HG03159 (cell line): ENCODE measurements at regions not wholly inside any gene's neighbourhood (a gene's known extent, or its start where the extent isn't known, plus 50 kb on each side); places are given as distances from the start of the nearest gene placed in this dataset.

Experiments
- ATAC-seq: cut with Tn5 transposase; IDR thresholded peaks from one replicate; pipeline ENCODE4 v1.9.1; 2021; ENCODE audit warnings: mild to moderate bottlenecking, moderate library complexity; ENCODE audit not compliant: unreplicated experiment

GRCh38 chr12:43044241-43044640 lies 454.7 kb upstream of the PRICKLE1 start:
- no peak for ATAC-seq

GRCh38 chr12:43038991-43039390 lies 449.4 kb upstream of the PRICKLE1 start:
- ATAC-seq, result no peak

- ATAC-seq, result no peak
Measured at GRCh38 chr12:43029971-43030370, 440.4 kb upstream of the PRICKLE1 start.

- ATAC-seq, result no peak
Measured at GRCh38 chr12:43028826-43029225, 439.3 kb upstream of the PRICKLE1 start.

GRCh38 chr12:43022838-43023237 lies 433.3 kb upstream of the PRICKLE1 start:
- no peak for ATAC-seq

GRCh38 chr12:43015090-43015737 lies 425.7 kb upstream of the PRICKLE1 start:
- ATAC-seq, result peak; percentile 31

GRCh38 chr12:43011383-43011926 lies 421.9 kb upstream of the PRICKLE1 start:
- peak; percentile 90 for ATAC-seq

- ATAC-seq, result no peak
Measured at GRCh38 chr12:43009846-43010240, 420.3 kb upstream of the PRICKLE1 start.

GRCh38 chr12:43008953-43009845 lies 419.7 kb upstream of the PRICKLE1 start:
- ATAC-seq, result no peak

GRCh38 chr12:43004908-43005307 lies 415.4 kb upstream of the PRICKLE1 start:
- ATAC-seq, result no peak

GRCh38 chr12:43004141-43004540 lies 414.6 kb upstream of the PRICKLE1 start:
- no peak for ATAC-seq

- no peak for ATAC-seq
Measured at GRCh38 chr12:42996869-42997431, 407.4 kb upstream of the PRICKLE1 start.

- ATAC-seq, result no peak
Measured at GRCh38 chr12:42992826-42993225, 403.3 kb upstream of the PRICKLE1 start.

GRCh38 chr12:42990387-42990786 lies 400.8 kb upstream of the PRICKLE1 start:
- ATAC-seq, result no peak

GRCh38 chr12:42987216-42987650 lies 397.7 kb upstream of the PRICKLE1 start:
- no peak for ATAC-seq

- no peak for ATAC-seq
Measured at GRCh38 chr12:42985506-42985905, 396.0 kb upstream of the PRICKLE1 start.

GRCh38 chr12:42982828-42983227 lies 393.3 kb upstream of the PRICKLE1 start:
- ATAC-seq, result no peak

GRCh38 chr12:42981379-42981778 lies 391.8 kb upstream of the PRICKLE1 start:
- ATAC-seq, result no peak

- no peak for ATAC-seq
Measured at GRCh38 chr12:42980441-42980840, 390.9 kb upstream of the PRICKLE1 start.

- ATAC-seq, result no peak
Measured at GRCh38 chr12:42979746-42980145, 390.2 kb upstream of the PRICKLE1 start.

GRCh38 chr12:42978708-42979107 lies 389.2 kb upstream of the PRICKLE1 start:
- ATAC-seq, result no peak
